Upper lobe of left lung (tissue), 6 donors: ENCODE measurements at regions not wholly inside any gene's neighbourhood (a gene's known extent, or its start where the extent isn't known, plus 50 kb on each side); places are given as distances from the start of the nearest gene placed in this dataset.

Experiments
- ATAC-seq, 2 donors: fragments of 200-7000 bp; cut with Tn5 transposase; one replicate each; pipeline ENCODE4 v1.9.1; 2022; ENCODE audit warnings: mild to moderate bottlenecking in 2 of 2, moderate library complexity in 2 of 2; ENCODE audit not compliant: low FRiP score in 2 of 2
- DNase-seq, 2 donors: peaks; one replicate each; pipeline ENCODE4 v3.0.0-alpha.2; 2019 to 2020
- H3K27ac ChIP-seq, 4 donors: fragments of 200-600 bp; sonication (generic); one replicate each; pipeline ENCODE4 v1.5.1; 2016 to 2019
- H3K27me3 ChIP-seq, 4 donors: fragments of 200-600 bp; sonication (generic); one replicate each; pipeline ENCODE4 v1.5.1; 2017 to 2019
- H3K36me3 ChIP-seq, 4 donors: fragments of 200-600 bp; sonication (generic); one replicate each; pipeline ENCODE4 v1.5.1; 2016 to 2019
- H3K4me1 ChIP-seq, 4 donors: fragments of 200-600 bp; sonication (generic); one replicate each; pipeline ENCODE4 v1.5.1; 2018 to 2019
- H3K4me3 ChIP-seq, 4 donors: fragments of 200-600 bp; sonication (generic); one replicate each; pipeline ENCODE4 v1.5.1; 2017 to 2019; ENCODE audit warnings: mild to moderate bottlenecking in 2 of 4, moderate library complexity in 1 of 4
- H3K9me3 ChIP-seq, 4 donors: fragments of 200-600 bp; sonication (generic); one replicate each; pipeline ENCODE4 v1.5.1; 2018 to 2019
- EP300 ChIP-seq, 4 donors: sonication (generic); formaldehyde crosslinking; IDR thresholded peaks; one replicate each; pipeline ENCODE4 v1.5.1; 2017; ENCODE audit warnings: antibody characterized with exemption in 4 of 4, control low read depth in 2 of 4
- POLR2A ChIP-seq, 4 donors: fragments of 450-650 bp; IDR thresholded peaks; one replicate each; pipeline ENCODE4 v1.5.1; 2016 to 2017; ENCODE audit warnings: antibody characterized with exemption in 4 of 4, mild to moderate bottlenecking in 2 of 4
- POLR2AphosphoS5 ChIP-seq, 2 donors: sonication (generic); formaldehyde crosslinking; IDR thresholded peaks; one replicate each; pipeline ENCODE4 v1.5.1; 2017; ENCODE audit warnings: antibody characterized with exemption in 2 of 2
- WGBS, 2 donors: methylation state at CpG; one replicate each; pipeline ENCODE4 v1.1.5; 2017 to 2018; 5-methylcytosine and 5-hydroxymethylcytosine counted together
- TF ChIP-seq, protein P1 (sequence below), 6 experiments: fragments of 450-650 bp in 4 of 6; fragments of 200-600 bp in 2 of 6; sonication (generic) in 2 of 6; IDR thresholded peaks; one replicate each; pipeline ENCODE4 v1.5.1; 2016 to 2019; ENCODE audit warnings: antibody characterized with exemption in 6 of 6
- donor health status: DM: no; HTN: no; CAD: no; lungs with moderate emphysema.
- donor health status: DM: no; HTN: yes; CAD: no; lungs with severe emphysema.

DNA sequence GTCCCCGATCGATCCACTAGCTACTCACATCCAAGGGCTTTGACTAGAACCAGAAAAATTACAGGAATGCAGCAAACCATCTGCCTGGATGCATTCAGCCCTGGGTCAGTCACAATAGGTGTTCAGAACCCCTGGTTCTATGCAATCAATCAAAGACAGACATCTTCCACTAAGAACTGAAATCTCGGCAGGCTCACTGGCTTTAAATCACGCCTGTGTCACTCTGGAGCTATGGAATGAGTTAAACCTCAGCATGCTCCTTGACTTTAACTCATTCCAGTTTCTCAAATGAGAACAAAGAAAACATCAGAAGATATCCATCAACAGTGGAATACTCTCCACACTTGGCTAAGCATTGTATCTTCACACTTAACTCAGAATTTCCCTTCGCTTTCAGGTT lies 68.1 kb upstream of the SPTBN1 start:
- Histone ChIP-seq H3K4me3 (no peak overlapping the region), H3K36me3 (no peaks in the 10 kb centered on the region), H3K27ac (peak overlapping the region; percentile 62 to 90 (median 78)), H3K9me3 (no peaks in the 10 kb centered on the region), H3K27me3 (no peaks in the 10 kb centered on the region), H3K4me1 (peaks cover 10 to 33% (median 14%) of the 10 kb centered on the region in 4 donors)
- DNase-seq (no peak), ATAC-seq (no peak)
- 86 to 88% methylated on average over 3 to 5 of the region's 5 CpGs for WGBS, 2 donors
- TF ChIP-seq, protein P1, sequence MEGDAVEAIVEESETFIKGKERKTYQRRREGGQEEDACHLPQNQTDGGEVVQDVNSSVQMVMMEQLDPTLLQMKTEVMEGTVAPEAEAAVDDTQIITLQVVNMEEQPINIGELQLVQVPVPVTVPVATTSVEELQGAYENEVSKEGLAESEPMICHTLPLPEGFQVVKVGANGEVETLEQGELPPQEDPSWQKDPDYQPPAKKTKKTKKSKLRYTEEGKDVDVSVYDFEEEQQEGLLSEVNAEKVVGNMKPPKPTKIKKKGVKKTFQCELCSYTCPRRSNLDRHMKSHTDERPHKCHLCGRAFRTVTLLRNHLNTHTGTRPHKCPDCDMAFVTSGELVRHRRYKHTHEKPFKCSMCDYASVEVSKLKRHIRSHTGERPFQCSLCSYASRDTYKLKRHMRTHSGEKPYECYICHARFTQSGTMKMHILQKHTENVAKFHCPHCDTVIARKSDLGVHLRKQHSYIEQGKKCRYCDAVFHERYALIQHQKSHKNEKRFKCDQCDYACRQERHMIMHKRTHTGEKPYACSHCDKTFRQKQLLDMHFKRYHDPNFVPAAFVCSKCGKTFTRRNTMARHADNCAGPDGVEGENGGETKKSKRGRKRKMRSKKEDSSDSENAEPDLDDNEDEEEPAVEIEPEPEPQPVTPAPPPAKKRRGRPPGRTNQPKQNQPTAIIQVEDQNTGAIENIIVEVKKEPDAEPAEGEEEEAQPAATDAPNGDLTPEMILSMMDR (IDR thresholded peaks at IDR 0.05): no peak
- TF ChIP-seq EP300 (IDR thresholded peaks at IDR 0.05) (no peak), POLR2A (IDR thresholded peaks at IDR 0.05) (no peak), POLR2AphosphoS5 (IDR thresholded peaks at IDR 0.05) (no peak)

DNA sequence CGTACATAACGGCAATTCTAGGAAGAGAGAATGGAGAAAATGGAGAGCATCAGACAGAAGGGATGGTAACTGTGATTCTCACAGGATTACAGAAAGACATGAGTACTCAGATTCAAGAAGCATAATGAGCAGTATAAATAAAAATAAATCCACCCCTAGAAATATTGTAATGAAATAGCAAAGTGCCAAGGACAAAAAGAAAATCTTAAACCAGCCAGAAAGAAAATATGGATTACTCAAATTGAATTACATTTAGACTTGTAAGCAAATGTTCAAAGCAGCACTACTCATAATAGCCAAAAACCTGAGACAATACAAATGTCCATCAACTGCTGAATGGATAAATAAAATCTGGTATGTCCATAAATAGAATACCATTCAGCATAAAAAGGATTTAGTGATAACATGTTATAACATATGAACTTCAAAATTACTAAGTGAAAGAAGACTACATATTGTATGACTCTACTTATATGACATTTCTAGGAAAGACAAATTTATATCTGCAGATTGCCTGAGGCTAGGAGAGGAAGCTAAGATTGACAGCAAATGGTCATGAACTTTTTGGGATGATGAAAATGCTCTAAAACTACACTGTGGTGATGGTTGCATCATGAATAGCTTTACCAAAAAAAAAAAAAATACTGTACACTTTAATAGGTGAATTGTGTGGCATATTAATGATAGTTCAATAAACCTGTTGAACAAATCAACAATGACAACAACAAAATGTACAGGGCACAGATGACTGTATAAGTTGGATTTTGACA lies 63.4 kb upstream of the SPTBN1 start:
- peaks cover 3 to 11% (median 8%) of the 10 kb centered on the region in 4 donors for H3K4me1 ChIP-seq
- no peak for ATAC-seq

GRCh38 chr2:54394392-54394791 lies 61.7 kb upstream of the SPTBN1 start:
- H3K36me3 ChIP-seq: no peaks in the 10 kb centered on the region
- 33 to 50% methylated on average over 5 of the region's 5 CpGs for WGBS, 2 donors
- H3K9me3 ChIP-seq: no peaks in the 10 kb centered on the region
- no peaks in the 10 kb centered on the region for H3K27me3 ChIP-seq
- H3K4me3 ChIP-seq: no peak overlapping the region
- TF ChIP-seq EP300 (IDR thresholded peaks at IDR 0.05): no peak
- TF ChIP-seq POLR2A (IDR thresholded peaks at IDR 0.05): no peak
- peak overlapping the region in 2 of 4 donors; percentile 42 to 63 for H3K27ac ChIP-seq
- no peak for DNase-seq
- ATAC-seq: no peak
- H3K4me1 ChIP-seq: peaks cover 0 to 6% (median 2%) of the 10 kb centered on the region in 4 donors

More for the DNA sequence above, 63.4 kb upstream of the SPTBN1 start:
- WGBS, 2 donors: 96 to 97% methylated on average over 2 of the region's 2 CpGs
- no peaks in the 10 kb centered on the region for H3K9me3 ChIP-seq
- no peak overlapping the region for H3K4me3 ChIP-seq
- no peaks in the 10 kb centered on the region for H3K27me3 ChIP-seq
- no peak overlapping the region for H3K27ac ChIP-seq
- DNase-seq: no peak
- TF ChIP-seq POLR2A (IDR thresholded peaks at IDR 0.05): no peak
- no peak for TF ChIP-seq POLR2AphosphoS5 (IDR thresholded peaks at IDR 0.05)
- TF ChIP-seq, protein P1 (IDR thresholded peaks at IDR 0.05): no peak
- no peak for TF ChIP-seq EP300 (IDR thresholded peaks at IDR 0.05)
- H3K36me3 ChIP-seq: no peaks in the 10 kb centered on the region

DNA sequence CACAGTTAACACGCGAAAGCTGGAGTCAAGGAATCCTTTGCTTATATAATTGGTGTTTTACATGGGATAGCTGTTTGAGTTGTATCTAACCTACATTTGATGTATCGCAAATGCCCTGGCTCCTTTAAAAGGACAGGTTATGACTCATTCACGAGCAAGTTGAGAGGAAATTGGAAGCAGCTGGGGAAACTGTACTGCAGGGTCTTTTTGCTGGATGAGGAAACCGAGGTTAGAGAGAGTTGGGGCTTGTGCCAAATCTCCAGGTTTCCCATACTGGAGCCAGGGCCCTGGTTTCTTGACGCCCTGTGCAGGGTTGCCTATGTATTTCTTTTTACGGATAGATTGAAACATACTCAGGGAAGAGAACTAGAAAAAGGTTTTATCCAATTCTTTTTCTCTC lies 60.0 kb upstream of the SPTBN1 start:
- Histone ChIP-seq H3K4me3 (no peak overlapping the region), H3K9me3 (no peaks in the 10 kb centered on the region), H3K36me3 (no peaks in the 10 kb centered on the region), H3K4me1 (peaks cover 0 to 4% (median 2%) of the 10 kb centered on the region in 4 donors), H3K27me3 (no peaks in the 10 kb centered on the region), H3K27ac (no peak overlapping the region)
- 76 to 86% methylated on average over 7 of the region's 7 CpGs for WGBS, 2 donors
- DNase-seq: no peak
- TF ChIP-seq, protein P1 (IDR thresholded peaks at IDR 0.05): no peak
- TF ChIP-seq EP300 (IDR thresholded peaks at IDR 0.05) (no peak), POLR2AphosphoS5 (IDR thresholded peaks at IDR 0.05) (no peak), POLR2A (IDR thresholded peaks at IDR 0.05) (no peak)
- no peak for ATAC-seq

GRCh38 chr2:54396798-54397197 lies 59.3 kb upstream of the SPTBN1 start:
- WGBS, 2 donors: 97 to 98% methylated on average over 6 of the region's 6 CpGs
- Histone ChIP-seq H3K27me3 (no peaks in the 10 kb centered on the region), H3K9me3 (no peaks in the 10 kb centered on the region), H3K4me1 (peaks cover 0 to 5% (median 2%) of the 10 kb centered on the region in 4 donors), H3K4me3 (no peak overlapping the region), H3K36me3 (no peaks in the 10 kb centered on the region), H3K27ac (no peak overlapping the region)
- ATAC-seq (no peak), DNase-seq (no peak)
- no peak for TF ChIP-seq POLR2A (IDR thresholded peaks at IDR 0.05)
- no peak for TF ChIP-seq POLR2AphosphoS5 (IDR thresholded peaks at IDR 0.05)
- no peak for TF ChIP-seq EP300 (IDR thresholded peaks at IDR 0.05)
- TF ChIP-seq, protein P1 (IDR thresholded peaks at IDR 0.05): no peak
